Sigmoid colon (tissue), 6 donors: ENCODE measurements at regions not wholly inside any gene's neighbourhood (a gene's known extent, or its start where the extent isn't known, plus 50 kb on each side); places are given as distances from the start of the nearest gene placed in this dataset.

Source experiments
- DNase-seq: peaks from one replicate; pipeline ENCODE4 v3.0.0-alpha.2; 2019
- H3K27ac ChIP-seq, 4 donors: fragments of 200-600 bp; sonication (generic); one replicate each; pipeline ENCODE4 v1.5.1; 2016 to 2019; ENCODE audit warnings: mild to moderate bottlenecking in 1 of 4
- H3K27me3 ChIP-seq, 3 donors: fragments of 200-600 bp; sonication (generic); one replicate each; pipeline ENCODE4 v1.5.1; 2019; ENCODE audit warnings: mild to moderate bottlenecking in 1 of 3
- H3K36me3 ChIP-seq, 4 donors: fragments of 200-600 bp; sonication (generic); one replicate each; pipeline ENCODE4 v1.5.1; 2016 to 2019
- H3K4me1 ChIP-seq, 4 donors: fragments of 200-600 bp; sonication (generic); one replicate each; pipeline ENCODE4 v1.5.1; 2017 to 2019
- H3K4me3 ChIP-seq, 4 donors: fragments of 200-600 bp; sonication (generic); one replicate each; pipeline ENCODE4 v1.5.1; 2017 to 2019; ENCODE audit warnings: mild to moderate bottlenecking in 2 of 4, moderate library complexity in 1 of 4
- H3K9me3 ChIP-seq, 4 donors: fragments of 200-600 bp in 3 of 4; sonication (generic) in 3 of 4; one replicate each; pipeline versions ENCODE4 v1.5.1 to v1.6.1; 2013 to 2019
- EP300 ChIP-seq, 4 donors: sonication (generic); formaldehyde crosslinking; IDR thresholded peaks; one replicate each; pipeline ENCODE4 v1.6.1; 2017; ENCODE audit warnings: antibody characterized with exemption in 4 of 4
- POLR2A ChIP-seq, 2 donors: fragments of 450-650 bp; IDR thresholded peaks; one replicate each; pipeline ENCODE4 v1.6.1; 2016; ENCODE audit warnings: antibody characterized with exemption in 2 of 2, mild to moderate bottlenecking in 2 of 2, moderate library complexity in 2 of 2
- POLR2AphosphoS5 ChIP-seq, 4 donors: sonication (generic); formaldehyde crosslinking; IDR thresholded peaks; one replicate each; pipeline ENCODE4 v1.6.1; 2017; ENCODE audit warnings: antibody characterized with exemption in 4 of 4
- WGBS, 2 donors: extraction: QIAGEN DNeasy Blood & Tissue Kit; methylation state at CpG; one replicate each; pipeline ENCODE4 v1.1.7; 2013; 5-methylcytosine and 5-hydroxymethylcytosine counted together
- intact Hi-C: fragments of 100-400 bp; cut with DNase I; formaldehyde crosslinking; loops from one replicate; pipeline ENCODE4 v1.15.1; 2023
- TF ChIP-seq, protein P1 (sequence below), 4 experiments: fragments of 450-650 bp in 3 of 4; fragments of 200-600 bp in 1 of 4; IDR thresholded peaks; one replicate each; pipeline ENCODE4 v1.5.1; 2016 to 2019; ENCODE audit warnings: antibody characterized with exemption in 4 of 4, mild to moderate bottlenecking in 3 of 4, moderate library complexity in 2 of 4
- donor health status: healthy with polysubstance abuse.
- donor health status: healthy.

DNA sequence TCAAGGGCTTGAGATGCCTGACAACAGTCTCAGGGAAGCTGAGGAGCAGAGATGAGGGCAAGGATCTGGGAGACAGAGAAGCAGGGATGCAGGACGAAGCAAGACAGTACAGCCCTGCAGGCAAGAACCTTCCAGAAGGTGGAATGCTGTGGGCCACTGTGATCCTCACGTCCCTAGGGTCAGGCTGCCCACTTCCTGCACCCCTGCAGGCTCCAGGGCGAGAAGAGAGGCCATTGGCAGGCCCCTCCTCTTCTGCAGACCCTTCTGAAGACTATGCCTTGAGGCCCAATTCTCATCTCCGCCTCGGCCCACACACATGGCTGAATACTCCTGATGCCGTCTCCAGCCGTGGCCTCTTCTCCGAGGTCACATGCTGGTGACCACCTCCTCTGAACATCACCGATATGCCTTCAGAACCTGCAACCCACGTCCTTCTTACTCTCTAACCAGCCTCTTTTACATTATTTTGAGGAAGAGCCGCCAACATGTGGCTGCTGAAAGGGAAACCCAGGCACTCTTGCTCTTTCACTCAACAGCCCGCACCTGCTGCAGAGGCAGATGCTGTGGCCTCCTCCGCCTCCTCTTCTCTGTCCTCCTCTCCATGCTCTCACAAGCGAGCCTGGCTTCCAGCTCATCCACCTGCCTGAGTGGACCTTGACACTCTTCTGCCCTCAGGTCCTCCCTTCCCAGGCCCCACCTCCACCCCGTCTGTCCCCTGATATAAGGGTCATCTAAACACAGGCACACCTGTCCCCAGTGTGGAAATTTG is 181.5 kb downstream of the IRX2 start:
- Histone ChIP-seq H3K27ac (no peak overlapping the region), H3K9me3 (no peaks in the 10 kb centered on the region), H3K4me1 (no peaks in the 10 kb centered on the region), H3K27me3 (no peaks in the 10 kb centered on the region), H3K4me3 (no peak overlapping the region), H3K36me3 (no peaks in the 10 kb centered on the region)
- TF ChIP-seq, protein P1, sequence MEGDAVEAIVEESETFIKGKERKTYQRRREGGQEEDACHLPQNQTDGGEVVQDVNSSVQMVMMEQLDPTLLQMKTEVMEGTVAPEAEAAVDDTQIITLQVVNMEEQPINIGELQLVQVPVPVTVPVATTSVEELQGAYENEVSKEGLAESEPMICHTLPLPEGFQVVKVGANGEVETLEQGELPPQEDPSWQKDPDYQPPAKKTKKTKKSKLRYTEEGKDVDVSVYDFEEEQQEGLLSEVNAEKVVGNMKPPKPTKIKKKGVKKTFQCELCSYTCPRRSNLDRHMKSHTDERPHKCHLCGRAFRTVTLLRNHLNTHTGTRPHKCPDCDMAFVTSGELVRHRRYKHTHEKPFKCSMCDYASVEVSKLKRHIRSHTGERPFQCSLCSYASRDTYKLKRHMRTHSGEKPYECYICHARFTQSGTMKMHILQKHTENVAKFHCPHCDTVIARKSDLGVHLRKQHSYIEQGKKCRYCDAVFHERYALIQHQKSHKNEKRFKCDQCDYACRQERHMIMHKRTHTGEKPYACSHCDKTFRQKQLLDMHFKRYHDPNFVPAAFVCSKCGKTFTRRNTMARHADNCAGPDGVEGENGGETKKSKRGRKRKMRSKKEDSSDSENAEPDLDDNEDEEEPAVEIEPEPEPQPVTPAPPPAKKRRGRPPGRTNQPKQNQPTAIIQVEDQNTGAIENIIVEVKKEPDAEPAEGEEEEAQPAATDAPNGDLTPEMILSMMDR (IDR thresholded peaks at IDR 0.05) = no peak
- no peak for TF ChIP-seq POLR2A (IDR thresholded peaks at IDR 0.05)
- TF ChIP-seq POLR2AphosphoS5 (IDR thresholded peaks at IDR 0.05) = no peak
- TF ChIP-seq EP300 (IDR thresholded peaks at IDR 0.05) = no peak
- no peak for DNase-seq
- intact Hi-C loops = no loop called here
- 72 to 79% methylated on average over 15 of the region's 15 CpGs for WGBS, 2 donors

GRCh38 chr5:2569176-2569575 is 182.3 kb downstream of the IRX2 start:
- Histone ChIP-seq H3K36me3 (no peaks in the 10 kb centered on the region), H3K27me3 (no peaks in the 10 kb centered on the region), H3K27ac (no peak overlapping the region), H3K4me1 (no peaks in the 10 kb centered on the region), H3K4me3 (no peak overlapping the region), H3K9me3 (no peaks in the 10 kb centered on the region)
- DNase-seq = no peak
- TF ChIP-seq POLR2A (IDR thresholded peaks at IDR 0.05) = no peak
- intact Hi-C loops = no loop called here
- WGBS, 2 donors = 61 to 64% methylated on average over 10 of the region's 10 CpGs

DNA sequence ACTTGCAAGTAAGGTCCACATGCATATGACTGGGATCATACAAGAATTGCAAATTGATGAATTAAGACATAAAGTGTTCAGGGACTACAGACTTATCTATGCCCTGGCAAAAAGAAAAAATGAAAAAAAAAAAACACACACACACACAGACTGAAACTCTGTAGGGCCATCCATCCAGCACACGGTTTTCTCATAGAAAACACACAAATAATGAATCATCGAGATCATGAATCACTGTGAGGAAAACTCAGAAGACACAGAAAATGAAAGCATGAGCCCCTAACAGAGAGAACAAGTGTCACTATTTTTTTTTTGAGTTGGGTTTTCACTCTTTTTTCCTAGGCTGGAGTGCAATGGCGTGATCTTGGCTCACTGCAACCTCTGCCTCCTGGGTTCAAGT is 185.2 kb downstream of the IRX2 start:
- TF ChIP-seq EP300 (IDR thresholded peaks at IDR 0.05) (no peak), POLR2AphosphoS5 (IDR thresholded peaks at IDR 0.05) (no peak)
- TF ChIP-seq, protein P1 (IDR thresholded peaks at IDR 0.05) = no peak
- no peaks in the 10 kb centered on the region for H3K9me3 ChIP-seq
- no peaks in the 10 kb centered on the region for H3K4me1 ChIP-seq
- H3K27ac ChIP-seq = no peak overlapping the region
- H3K4me3 ChIP-seq = no peak overlapping the region
- H3K36me3 ChIP-seq = no peaks in the 10 kb centered on the region
- DNase-seq = no peak
- WGBS, 2 donors = 64 to 80% methylated on average over 3 of the region's 3 CpGs
- H3K27me3 ChIP-seq = no peaks in the 10 kb centered on the region
- intact Hi-C loops = no loop called here

DNA sequence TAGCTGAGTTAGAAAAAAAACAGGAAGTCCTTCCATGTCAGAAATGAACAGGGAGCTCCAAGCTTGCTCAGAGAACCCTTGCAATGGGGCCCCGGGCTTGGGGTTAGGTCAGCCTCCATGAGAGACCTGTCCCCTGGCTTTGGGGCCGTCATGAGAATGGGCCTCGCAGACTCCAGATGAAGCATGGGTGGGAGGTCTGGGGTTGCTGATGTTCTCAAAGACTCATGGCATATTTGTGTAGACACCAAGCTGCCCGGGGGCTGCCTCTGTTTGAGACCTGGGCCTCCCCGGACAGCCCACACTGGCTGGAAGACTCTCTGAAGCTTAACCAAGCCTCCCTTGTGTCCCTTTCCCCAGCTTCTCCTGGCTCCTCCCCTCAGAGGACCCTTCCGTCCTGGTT is 186.3 kb downstream of the IRX2 start:
- no peak for DNase-seq
- no peaks in the 10 kb centered on the region for H3K4me1 ChIP-seq
- H3K27me3 ChIP-seq = no peaks in the 10 kb centered on the region
- H3K36me3 ChIP-seq = no peaks in the 10 kb centered on the region
- H3K4me3 ChIP-seq = no peak overlapping the region
- WGBS, 2 donors = 82 to 88% methylated on average over 6 of the region's 6 CpGs
- H3K9me3 ChIP-seq = peaks cover 0 to 2% (median 0%) of the 10 kb centered on the region in 4 donors
- no peak for TF ChIP-seq POLR2A (IDR thresholded peaks at IDR 0.05)
- no peak for TF ChIP-seq EP300 (IDR thresholded peaks at IDR 0.05)
- TF ChIP-seq, protein P1 (IDR thresholded peaks at IDR 0.05) = no peak
- no peak for TF ChIP-seq POLR2AphosphoS5 (IDR thresholded peaks at IDR 0.05)
- intact Hi-C loops = no loop called here
- H3K27ac ChIP-seq = no peak overlapping the region

DNA sequence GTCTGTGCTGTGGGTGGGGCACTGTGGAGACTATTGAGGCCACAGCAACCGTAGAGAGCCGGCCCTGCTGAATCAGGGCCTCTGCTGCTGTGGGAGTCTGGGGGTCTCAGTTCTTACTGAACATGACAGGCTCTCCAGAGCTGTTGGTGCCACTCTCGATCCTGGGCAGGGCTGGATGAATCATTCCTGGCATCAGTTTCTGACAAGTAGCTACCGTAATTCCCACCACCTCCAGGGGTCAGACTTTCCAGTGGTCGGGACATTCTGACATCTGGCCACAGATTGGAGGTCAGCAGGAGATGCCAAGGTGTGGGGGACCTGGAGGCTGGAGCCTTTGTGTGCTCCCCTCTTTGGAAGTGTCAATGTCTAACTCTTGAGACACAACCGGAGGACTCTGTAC is 188.4 kb downstream of the IRX2 start:
- DNase-seq = no peak
- WGBS, 2 donors = 86 to 89% methylated on average over 6 of the region's 6 CpGs
- no peak overlapping the region for H3K4me3 ChIP-seq
- TF ChIP-seq EP300 (IDR thresholded peaks at IDR 0.05) (no peak), POLR2A (IDR thresholded peaks at IDR 0.05) (no peak), POLR2AphosphoS5 (IDR thresholded peaks at IDR 0.05) (no peak)
- TF ChIP-seq, protein P1 (IDR thresholded peaks at IDR 0.05) = no peak
- intact Hi-C loops = no loop called here
- H3K4me1 ChIP-seq = no peaks in the 10 kb centered on the region
- peaks cover 0 to 3% (median 0%) of the 10 kb centered on the region in 4 donors for H3K9me3 ChIP-seq
- H3K36me3 ChIP-seq = no peaks in the 10 kb centered on the region
- H3K27me3 ChIP-seq = no peaks in the 10 kb centered on the region
- H3K27ac ChIP-seq = no peak overlapping the region
